A673 (cell line): ENCODE measurements at regions not wholly inside any gene's neighbourhood (a gene's known extent, or its start where the extent isn't known, plus 50 kb on each side); places are given as distances from the start of the nearest gene placed in this dataset.

Source experiments
- BruUV-seq: library from RNA; stranded (reverse); fragments of 400-500 nt; replicated peaks from 2 replicates; lab custom pipeline; 2021; lab: Mats Ljungman, UMichigan
- CTCF ChIA-PET: fragments of 300-600 bp; sonication (Branson Sonifier 250); formaldehyde crosslinking; loops from one replicate; lab custom pipeline; 2022; ENCODE audit warnings: antibody characterized with exemption; lab: Charles Lee
- POLR2A ChIA-PET: fragments of 300-600 bp; sonication (Branson Sonifier 250); formaldehyde crosslinking; loops from one replicate; lab custom pipeline; 2022; ENCODE audit warnings: antibody characterized with exemption; ENCODE audit not compliant: low non-redundant PET; lab: Charles Lee
- DNase-seq: peaks from one replicate; pipeline ENCODE4 v3.0.0-alpha.2; 2015; ENCODE audit warnings: low spot score
- H3K27ac ChIP-seq: fragments of 200-600 bp; sonication (generic); 2 replicates; pipeline ENCODE4 v1.5.1; 2016; ENCODE audit warnings: mixed run types, low read depth, mild to moderate bottlenecking, mixed read lengths, antibody characterized with exemption, low read length; ENCODE audit not compliant: poor library complexity, severe bottlenecking
- H3K27me3 ChIP-seq: fragments of 200-600 bp; sonication (generic); replicated peaks from 2 replicates; pipeline ENCODE4 v1.6.1; 2017; ENCODE audit warnings: mixed run types, low read depth, mild to moderate bottlenecking, mixed read lengths, antibody characterized with exemption, low read length; ENCODE audit not compliant: insufficient read depth, poor library complexity
- H3K36me3 ChIP-seq: fragments of 200-600 bp; sonication (generic); 2 replicates; pipeline ENCODE4 v1.6.1; 2016; ENCODE audit warnings: mixed run types, mild to moderate bottlenecking, mixed read lengths, antibody characterized with exemption, low read length; ENCODE audit not compliant: insufficient read depth, poor library complexity, severe bottlenecking
- H3K4me1 ChIP-seq: fragments of 200-600 bp; sonication (generic); 2 replicates; pipeline ENCODE4 v1.6.1; 2017; ENCODE audit warnings: mixed run types, mild to moderate bottlenecking, mixed read lengths, antibody characterized with exemption, low read length; ENCODE audit not compliant: insufficient read depth, poor library complexity, severe bottlenecking
- H3K4me3 ChIP-seq: fragments of 200-600 bp; sonication (generic); 2 replicates; pipeline ENCODE4 v1.5.1; 2016; ENCODE audit warnings: low read depth, mixed run types, mild to moderate bottlenecking, mixed read lengths, low read length; ENCODE audit not compliant: poor library complexity, severe bottlenecking
- H3K9me3 ChIP-seq: fragments of 200-600 bp; sonication (generic); 2 replicates; pipeline ENCODE4 v1.6.1; 2016; ENCODE audit warnings: mixed run types, low read depth, mild to moderate bottlenecking, mixed read lengths, antibody characterized with exemption, low read length; ENCODE audit not compliant: poor library complexity, severe bottlenecking
- CTCF ChIP-seq: fragments of 300-800, 200-600 bp; sonication (generic); conservative IDR thresholded peaks from 2 replicates; pipeline ENCODE4 v1.5.1; 2017; ENCODE audit warnings: low read depth, mild to moderate bottlenecking, antibody characterized with exemption, low read length, moderate library complexity, mixed read lengths
- EZH2 ChIP-seq: fragments of 200-600 bp; sonication (generic); IDR thresholded peaks from 2 replicates; pipeline ENCODE4 v1.6.1; 2017; ENCODE audit warnings: borderline replicate concordance, low read depth, mild to moderate bottlenecking, mixed read lengths, antibody characterized with exemption, low read length; ENCODE audit not compliant: poor library complexity, severe bottlenecking
- intact Hi-C: fragments of 100-400 bp; cut with micrococcal nuclease; formaldehyde crosslinking; loops from one replicate; pipeline ENCODE4 v1.10.0; 2022; ENCODE audit not compliant: unreplicated experiment

- H3K4me3 ChIP-seq: no peak overlapping the region
- ChIA-PET CTCF (no interaction called here), POLR2A (no interaction called here)
- BruUV-seq: no TSS peak
- no peak for DNase-seq
- H3K9me3 ChIP-seq: no peaks in the 10 kb centered on the region
- no peak overlapping the region for H3K27ac ChIP-seq
- H3K27me3 ChIP-seq: peaks cover 7% of the 10 kb centered on the region
- TF ChIP-seq EZH2: no peak
- no peak for TF ChIP-seq CTCF
- H3K36me3 ChIP-seq: no peaks in the 10 kb centered on the region
- no peaks in the 10 kb centered on the region for H3K4me1 ChIP-seq
- intact Hi-C loops: no loop called here
These were observed 439.2 kb upstream of the SMARCA2 start for GRCh38 chr9:1575939-1576338.

GRCh38 chr9:1580215-1580614, 434.9 kb upstream of the SMARCA2 start:
- peaks cover 7% of the 10 kb centered on the region for H3K27me3 ChIP-seq
- TF ChIP-seq EZH2 (no peak), CTCF (no peak)
- DNase-seq: no peak
- BruUV-seq: no TSS peak
- no peaks in the 10 kb centered on the region for H3K36me3 ChIP-seq
- CTCF ChIA-PET: no interaction called here
- POLR2A ChIA-PET: no interaction called here
- intact Hi-C loops: no loop called here
- H3K9me3 ChIP-seq: no peaks in the 10 kb centered on the region
- H3K4me3 ChIP-seq: no peak overlapping the region
- H3K4me1 ChIP-seq: no peaks in the 10 kb centered on the region
- H3K27ac ChIP-seq: no peak overlapping the region

- Histone ChIP-seq H3K27ac (no peak overlapping the region), H3K4me1 (no peaks in the 10 kb centered on the region), H3K9me3 (no peaks in the 10 kb centered on the region), H3K36me3 (no peaks in the 10 kb centered on the region), H3K27me3 (peaks cover 7% of the 10 kb centered on the region), H3K4me3 (no peak overlapping the region)
- intact Hi-C loops: no loop called here
- ChIA-PET CTCF (no interaction called here), POLR2A (no interaction called here)
- TF ChIP-seq CTCF: no peak
- TF ChIP-seq EZH2: no peak
- DNase-seq: no peak
- no TSS peak for BruUV-seq
These were observed 433.2 kb upstream of the SMARCA2 start for GRCh38 chr9:1581926-1582325.
